GM21526 (cell line): ENCODE measurements at regions not wholly inside any gene's neighbourhood (a gene's known extent, or its start where the extent isn't known, plus 50 kb on each side); places are given as distances from the start of the nearest gene placed in this dataset.
"Not testable (repeated sequence)": the region's sequence is repeated elsewhere in the genome, so short reads cannot be mapped to it uniquely, and the experiment has no call there.

ENCODE experiments used
- ATAC-seq: cut with Tn5 transposase; IDR thresholded peaks from one replicate; pipeline ENCODE4 v1.9.1; 2021; ENCODE audit warnings: moderate library complexity; ENCODE audit not compliant: unreplicated experiment, low FRiP score

DNA sequence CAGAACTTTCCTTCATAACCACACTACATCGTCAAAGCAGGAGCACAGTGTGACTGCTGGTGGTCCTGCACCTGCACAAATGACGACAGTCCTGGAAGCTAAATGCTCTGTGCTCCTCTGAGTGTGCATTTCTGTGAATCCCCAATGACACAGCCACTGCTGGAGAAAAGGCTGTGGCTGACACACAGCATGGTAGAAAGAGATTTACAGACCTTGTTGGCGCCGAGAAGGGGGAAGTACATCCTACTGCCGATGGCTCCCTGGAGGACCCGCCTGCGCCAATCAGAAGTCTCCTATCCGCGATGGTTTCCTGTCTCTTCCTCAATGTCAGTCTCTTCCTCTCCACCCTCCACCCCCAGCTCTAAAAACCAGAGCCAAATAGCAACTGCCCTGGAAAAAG is 115.4 kb upstream of the RAB4A start:
- ATAC-seq, result no peak

DNA sequence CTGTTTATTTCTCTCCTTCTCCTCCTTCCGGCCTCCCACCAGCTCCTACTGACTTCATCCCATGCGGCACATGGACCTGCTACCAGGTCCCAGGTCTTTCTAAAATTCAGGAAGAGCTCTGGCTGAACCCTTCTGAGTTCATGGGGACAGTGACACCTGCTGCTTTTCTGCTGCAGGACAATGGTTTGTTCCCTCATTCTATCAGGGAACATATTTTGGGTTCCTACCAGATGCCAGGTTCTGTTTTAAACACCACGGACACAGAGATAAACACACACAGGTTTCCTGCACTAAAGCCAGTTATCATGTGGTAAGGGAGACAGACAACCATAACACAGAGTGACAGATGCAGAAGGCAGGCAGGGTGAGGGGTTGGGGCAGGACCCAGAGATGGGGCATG is 114.0 kb upstream of the RAB4A start:
- no peak for ATAC-seq

DNA sequence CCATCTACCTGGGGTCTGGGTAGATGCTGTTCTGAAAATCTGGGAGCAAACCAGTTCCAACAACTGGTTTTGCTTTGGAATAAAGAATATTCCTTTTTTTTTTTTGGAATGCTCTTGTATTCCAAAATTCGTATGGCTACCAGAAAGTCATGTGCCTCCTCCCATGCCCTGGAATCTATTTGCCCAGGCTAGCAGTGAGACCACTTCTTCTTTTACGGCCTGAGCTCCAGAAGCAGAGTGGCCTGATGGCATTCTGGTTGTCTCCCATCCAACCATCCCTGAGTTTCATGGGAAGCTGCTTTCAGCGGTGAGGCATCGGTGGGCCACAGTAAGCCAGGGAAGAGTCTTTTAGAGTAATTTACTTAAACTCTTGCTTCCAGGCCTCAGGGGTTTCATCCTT is 113.4 kb upstream of the RAB4A start:
- ATAC-seq, result no peak

DNA sequence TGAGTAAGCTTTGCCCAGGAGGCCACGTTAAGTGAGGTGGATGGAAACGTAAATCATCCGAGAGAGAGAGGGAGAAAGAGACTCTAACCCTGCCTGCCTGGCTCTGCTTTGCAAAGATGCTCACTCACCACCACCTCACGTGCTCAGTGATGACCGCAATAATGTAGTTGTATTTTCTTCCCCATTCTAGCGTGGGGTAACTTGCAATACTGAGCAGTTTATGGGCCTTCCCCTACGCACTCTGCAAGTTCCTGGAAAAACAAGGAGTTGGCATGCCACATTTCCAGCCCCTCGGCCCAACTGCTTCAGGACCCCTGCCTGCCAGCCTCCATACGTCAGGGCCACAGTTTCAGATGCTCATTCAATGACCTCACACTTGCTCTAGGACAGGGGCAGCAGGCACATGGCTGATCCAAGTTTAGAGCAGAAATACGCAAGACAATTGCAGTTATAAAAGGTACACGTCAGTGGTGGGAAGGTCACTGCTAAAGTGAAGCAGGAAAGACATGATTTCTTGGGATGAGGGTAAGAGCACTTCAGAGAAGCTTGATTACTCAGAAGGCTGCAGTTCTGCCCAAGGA is 112.5 kb upstream of the RAB4A start:
- no peak for ATAC-seq

DNA sequence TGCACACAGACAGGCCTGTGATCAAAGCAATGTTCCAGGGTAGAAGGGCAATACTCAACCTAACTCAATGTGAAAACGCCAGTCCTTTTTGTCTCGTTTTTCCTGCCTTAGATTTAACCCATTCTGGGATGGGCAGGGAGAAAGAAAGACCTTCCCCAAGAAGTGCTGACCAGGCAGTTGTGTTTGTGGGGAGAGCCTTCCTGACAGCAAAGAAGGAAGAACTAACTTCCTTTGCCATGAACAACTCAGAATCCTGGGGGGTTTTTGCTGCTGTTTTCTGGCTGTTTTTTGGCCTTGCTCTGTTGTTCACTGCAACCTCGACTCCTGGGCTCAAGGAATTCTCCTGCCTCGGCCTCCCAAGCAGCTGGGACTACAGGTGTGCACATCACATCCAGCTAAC is 112.0 kb upstream of the RAB4A start:
- no peak for ATAC-seq

DNA sequence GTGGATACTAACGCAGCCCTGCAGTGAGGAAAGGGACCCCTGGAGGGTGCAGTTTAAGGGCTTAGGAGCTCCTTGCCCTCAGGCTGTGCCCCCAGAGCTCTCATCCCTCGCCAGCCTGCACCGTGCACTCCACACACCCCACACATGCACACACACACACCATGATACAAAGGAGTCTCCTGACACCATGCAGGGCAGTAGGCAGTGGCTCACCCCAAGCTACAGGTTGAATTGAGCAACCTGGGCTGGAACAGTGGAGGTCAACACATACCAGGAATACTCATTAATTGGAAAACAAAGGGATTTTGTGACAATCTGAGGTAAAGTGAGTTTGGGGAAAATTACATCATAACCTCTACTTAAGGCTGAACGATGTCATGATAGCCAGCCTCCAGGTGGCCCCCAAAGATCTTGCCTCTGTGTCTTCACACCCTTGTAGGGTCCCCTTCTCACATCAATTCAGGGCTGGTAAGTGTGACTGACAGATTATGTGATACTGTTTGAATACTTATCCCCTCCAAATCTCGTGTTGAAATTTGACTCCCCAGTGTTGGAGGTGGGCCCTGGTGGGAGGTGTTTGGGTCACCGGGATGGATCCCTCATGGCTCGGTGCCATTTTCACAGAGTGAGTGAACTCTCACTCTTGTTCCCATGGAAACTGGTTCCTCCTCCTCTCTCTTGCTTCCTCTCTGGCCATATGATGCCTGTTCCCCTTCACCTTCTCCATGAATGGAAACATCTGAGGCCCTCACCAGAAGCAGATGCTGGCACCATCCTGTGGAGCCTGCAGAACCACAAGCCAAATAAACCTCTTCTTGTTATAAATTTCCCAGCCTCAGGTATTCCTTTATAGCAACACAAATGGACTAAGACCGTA is 111.0 kb upstream of the RAB4A start:
- ATAC-seq, result no peak

DNA sequence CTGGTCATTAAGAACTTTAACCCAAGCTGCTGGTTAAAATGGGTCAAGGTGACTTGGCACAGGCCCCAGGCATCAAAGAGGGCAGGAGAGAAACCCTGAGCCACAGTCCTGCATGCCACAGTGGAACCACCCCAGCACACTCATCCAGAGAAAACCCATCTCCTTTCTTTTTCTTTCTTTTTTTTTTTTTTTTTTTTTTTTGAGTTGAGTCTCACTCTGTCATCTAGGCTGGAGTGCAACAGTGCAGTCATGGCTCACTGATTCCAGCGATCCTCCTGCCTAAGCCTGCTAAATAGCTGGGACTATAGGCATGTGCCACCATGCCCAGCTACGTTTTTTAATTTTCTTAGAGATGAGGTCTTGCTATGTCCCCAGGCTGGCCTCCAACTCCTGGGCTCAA is 109.2 kb upstream of the RAB4A start:
- ATAC-seq, result no peak

DNA sequence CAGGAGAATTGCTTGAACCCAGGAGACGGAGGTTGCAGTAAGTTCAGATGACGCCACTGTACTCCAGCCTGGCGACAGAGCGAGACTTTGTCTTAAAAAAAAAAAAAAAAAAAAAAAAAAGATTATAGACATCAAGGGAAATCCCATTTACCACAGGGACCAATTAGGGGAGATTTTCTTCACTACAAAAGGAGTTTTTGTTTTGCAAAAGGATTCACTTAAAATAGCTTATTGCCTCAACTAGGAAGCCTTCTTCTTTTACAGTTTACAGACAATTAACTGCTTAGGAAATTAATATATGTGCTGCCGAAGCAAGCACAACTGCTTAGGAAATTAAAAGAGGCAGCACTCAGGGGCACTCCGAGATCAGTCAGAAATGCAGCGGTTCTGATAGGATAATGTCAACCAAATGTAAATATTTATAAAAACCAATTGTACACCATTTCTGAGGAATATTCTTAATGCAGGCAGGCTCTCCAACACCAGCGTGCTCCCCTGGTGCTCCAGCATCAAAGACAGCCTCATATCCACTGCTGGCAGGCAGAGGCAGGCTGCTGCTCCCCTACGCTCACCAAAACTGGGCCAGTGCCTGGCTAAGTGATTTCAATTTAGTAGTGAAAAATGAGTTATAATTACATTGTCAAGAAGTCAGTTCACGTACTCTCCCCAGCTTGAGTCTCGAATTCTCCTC is 107.9 kb upstream of the RAB4A start:
- ATAC-seq, result no peak

DNA sequence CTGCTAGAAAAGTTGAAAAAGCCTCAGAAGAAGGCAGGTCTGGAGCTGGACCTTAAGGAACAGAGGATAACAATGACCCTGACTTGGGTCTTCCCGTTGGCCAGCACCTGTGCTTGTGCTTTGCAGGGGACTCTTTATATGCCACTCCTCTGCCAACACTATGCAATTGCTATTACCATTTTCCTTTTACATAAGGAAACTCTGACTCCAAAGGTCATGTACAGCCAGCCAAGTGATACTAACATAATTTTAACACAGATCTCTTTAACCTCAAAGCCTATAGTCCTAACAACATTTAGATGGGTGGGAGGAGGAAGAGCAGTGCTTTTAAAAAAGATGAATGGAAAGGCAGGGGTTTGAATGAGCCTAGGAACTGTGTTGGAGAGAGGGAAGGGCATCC is 106.6 kb upstream of the RAB4A start:
- ATAC-seq, result no peak

DNA sequence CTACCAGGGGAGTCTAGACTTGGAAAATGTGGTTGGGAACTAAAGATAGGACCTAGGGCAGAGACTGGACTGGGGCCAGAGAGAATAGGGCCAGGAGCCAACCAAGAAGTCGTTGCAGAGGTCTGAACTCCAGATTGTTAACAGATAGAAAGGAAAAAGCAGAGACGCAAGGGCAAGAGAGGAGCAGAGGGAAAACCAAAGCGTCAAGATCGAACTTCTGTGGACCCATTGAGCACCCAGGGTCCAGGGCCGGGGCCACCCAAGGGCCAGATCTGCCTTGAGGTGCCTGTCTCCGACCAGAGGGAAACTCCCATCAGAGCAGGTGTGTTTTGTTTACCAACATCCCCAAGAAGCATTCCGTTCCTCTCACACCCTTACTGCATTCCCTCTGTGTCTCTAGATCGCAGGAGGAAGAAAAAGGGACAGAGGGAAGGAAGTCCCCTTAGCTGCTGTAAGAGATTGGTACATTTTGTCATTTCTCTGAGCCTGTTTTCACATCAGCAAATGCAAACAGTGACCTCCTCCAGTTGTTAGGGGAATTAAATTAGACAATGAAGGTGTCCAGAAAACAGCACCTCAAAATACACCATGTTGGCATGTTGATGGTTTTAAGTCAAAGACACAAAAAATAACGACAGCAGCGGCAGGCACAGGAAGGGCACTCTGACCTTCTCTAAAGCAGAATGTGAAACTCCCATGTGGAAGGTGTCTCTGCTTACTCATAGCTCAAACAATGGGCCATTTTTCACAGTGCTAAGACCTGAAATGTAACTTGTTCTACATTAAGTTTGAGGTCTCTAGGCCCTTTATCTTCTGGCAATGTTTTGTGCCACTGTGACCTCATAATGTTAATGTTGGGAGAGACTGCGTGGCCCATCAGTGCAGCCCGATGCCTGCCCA is 105.8 kb upstream of the RAB4A start:
- ATAC-seq, result no peak

DNA sequence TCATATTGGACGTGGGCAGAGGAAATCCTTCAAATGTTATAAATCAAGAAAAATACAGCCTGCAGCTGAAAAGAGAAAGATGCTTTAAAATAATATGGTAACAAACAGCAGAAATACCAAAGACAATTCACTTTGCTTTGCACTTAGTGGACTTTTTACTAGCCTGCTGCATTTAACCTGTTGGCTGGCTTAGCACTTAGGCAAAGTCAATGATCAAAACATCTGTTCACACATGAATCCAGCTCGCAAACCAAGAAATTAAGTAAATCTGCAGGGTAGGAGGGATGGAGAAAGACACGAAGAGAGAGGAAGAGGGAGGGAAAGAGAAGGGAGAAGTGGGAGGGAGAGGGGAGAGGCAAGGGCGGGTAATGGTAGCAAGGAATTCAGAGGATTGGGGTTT is 103.6 kb upstream of the RAB4A start:
- ATAC-seq, result no peak

DNA sequence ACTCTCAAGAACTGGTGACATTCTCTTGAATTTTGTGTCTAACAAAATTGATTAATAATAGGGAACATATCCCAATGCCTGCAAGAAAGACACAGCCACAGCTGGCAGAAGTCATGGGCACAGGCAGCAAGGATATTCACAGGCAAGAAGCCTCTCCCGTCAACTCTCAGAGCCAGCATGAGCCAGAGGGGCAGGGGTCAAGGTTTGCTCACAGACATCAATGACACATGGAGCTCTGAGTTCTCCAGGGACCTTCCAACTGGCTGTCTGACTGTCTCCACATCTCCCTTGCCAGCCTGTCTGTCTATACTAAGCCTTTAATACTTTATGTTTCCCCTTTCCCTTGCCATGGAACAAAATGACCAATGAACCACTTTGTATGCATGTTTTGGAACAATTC is 101.5 kb upstream of the RAB4A start:
- ATAC-seq, result no peak

DNA sequence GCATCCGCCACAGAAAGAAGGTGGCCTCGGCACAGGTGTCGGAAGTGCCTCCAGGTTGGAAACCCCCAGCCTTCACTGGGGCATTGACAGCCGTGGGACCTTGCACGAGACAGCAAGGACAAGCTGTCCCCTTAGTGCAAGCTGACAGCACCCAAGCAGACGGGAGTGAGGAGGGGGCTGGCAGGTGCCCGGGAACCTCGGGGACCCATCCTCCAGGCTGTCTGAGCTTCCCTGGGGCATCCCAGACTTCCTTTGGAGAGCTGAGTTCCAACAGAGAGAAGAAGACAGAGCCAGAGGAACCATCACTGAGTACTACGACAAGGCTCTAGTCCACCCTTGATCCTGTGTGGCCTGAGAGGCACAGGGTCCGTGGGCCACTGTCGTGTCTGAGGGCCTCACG is 100.6 kb upstream of the RAB4A start:
- no peak for ATAC-seq

DNA sequence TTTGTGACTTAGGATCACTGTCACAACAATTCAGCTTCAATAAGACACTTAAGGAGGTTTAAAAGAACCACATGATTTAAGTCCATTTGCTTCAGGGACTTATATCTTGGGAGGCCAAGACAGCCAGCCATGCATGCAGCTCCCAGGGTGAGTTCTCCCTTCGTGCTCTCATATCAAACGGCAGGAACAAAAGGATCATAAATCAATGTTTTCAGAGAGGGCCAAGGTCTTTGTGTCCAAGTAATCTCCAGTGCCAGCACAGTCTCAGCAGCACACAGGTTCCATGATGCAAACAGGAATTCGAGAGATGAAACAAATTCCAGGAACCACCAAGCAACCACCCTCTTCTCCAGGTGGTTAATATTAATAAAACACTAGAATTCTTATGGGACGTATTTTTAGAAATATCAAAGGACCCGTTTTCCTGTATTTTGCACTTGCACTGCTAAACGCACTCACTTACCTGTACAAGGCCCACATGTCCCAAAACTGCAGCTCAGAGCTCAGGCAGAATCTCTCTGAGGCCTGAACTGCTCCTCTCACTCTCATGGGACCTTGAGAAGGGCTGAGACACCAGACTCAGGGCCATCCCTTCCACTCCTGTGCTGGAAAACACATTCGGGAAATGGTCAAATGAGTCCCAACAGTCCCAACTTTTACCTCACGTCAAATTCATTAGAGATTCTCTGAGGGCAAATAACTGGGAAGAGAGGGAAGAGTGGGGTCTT is 100.0 kb upstream of the RAB4A start:
- no peak for ATAC-seq

DNA sequence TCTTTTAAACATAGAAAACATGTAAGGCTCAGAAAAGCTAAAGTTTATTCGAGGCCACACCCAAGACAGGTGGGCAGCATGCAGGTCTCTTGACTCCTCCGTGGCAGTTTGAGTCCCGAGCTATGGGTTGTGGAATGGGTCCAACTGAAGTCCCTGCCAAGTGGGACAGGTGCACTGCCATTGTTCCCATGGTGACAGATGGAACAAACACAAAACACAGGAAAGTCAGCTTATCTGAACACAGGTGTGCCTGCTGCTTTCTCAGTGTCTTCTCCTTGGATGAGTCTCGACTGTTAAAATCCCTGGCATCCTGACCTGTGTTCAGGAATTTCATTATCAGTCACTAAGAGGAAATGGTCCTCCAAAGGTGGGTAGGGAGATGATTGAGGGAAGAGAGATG is 99.0 kb upstream of the RAB4A start:
- no peak for ATAC-seq

DNA sequence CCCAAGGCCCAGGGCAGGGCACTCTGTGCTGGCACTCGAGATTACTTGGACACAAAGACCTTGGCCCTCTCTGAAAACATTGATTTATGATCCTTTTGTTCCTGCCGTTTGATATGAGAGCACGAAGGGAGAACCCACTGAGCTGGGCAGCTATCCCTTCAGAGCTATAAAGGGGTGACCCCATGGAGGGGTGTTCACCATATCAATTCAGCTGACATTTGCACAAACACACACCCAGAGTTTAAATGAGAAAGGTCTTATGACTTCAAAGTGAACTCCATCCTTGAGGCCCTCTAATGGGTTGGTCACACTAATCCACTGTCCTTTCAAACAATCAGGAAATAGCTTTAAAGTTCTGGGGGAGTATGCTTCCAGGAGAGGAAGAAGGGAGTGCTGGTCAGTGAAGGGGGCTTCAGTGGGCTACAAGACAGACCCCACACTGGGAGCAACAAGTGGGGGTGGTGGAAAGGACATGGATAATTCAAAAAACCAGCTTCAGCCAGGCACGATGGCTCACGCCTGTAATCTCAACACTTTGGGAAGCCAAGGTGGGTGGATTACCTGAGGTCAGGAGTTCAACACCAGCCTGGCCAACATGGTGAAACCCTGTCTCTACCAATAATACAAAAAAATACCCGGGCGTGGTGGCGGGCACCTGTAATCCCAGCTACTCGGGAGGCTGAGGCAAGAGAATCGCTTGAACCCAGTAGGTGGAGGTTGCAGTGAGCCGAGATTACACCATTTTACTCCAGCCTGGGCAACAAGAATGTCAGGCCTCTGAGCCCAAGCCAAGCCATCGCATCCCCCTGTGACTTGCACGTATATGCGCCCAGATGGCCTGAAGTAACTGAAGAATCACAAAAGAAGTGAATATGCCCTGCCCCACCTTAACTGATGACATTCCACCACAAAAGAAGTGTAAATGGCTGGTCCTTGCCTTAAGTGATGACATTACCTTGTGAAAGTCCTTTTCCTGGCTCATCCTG is 97.1 kb upstream of the RAB4A start:
- ATAC-seq, result not testable (repeated sequence)

DNA sequence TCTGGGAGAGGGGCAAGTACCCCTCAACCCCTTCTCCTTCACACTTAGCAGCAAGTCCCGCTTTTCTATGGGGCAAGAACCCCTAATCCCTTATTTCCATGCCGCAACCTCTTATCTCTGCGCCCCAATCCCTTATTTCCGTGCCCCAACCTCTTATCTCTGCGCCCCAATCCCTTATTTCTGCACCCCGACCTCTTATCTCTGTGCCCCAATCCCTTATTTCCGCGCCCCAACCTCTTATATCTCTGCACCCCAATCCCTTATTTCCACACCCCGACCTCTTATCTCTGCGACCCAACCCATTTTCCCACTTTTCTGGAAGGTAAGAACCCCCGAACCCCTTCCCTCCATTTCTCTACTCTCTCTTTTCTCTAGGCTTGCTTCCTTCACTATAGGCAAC is 95.6 kb upstream of the RAB4A start:
- ATAC-seq, result not testable (repeated sequence)

DNA sequence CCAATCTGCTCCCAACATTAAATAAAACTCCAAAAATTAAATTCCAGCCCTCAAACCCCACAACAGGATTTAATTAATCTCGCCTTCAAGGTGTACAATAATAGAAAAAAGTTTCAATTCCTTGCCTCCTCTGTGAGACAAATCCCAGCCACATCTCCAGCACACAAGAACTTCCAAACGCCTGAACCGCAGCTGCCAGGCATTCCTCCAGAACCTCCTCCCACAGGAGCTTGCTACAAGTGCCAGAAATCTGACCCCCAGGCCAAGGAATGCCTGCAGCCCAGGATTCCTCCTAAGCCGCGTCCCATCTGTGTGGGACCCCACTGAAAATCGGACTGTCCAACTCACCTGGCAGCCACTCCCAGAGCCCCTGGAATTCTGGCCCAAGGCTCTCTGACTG is 94.5 kb upstream of the RAB4A start:
- ATAC-seq, result not testable (repeated sequence)

DNA sequence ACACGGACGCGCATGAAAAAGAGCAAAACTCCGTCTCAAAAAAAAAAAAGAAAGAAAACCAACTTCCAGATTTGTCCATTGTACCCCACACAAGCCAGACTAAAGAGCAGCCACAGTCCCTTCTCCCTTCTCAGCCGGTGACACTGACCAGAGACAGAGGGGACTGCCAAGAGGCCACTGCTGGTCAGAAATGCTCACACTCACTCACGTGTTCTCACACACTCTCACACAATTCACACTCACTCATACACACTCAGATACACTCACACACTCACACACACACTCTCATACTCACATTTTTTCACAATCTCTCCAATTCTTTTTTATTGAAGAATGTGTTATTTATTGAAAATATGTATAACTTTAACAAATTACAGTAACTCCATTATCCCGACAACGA is 90.8 kb upstream of the RAB4A start:
- no peak for ATAC-seq
